ENCODE measurements at regions not wholly inside any gene's neighbourhood (a gene's known extent, or its start where the extent isn't known, plus 50 kb on each side); places are given as distances from the start of the nearest gene placed in this dataset.

GRCh38 chr2:104240984-104241383 lies 612.9 kb upstream of the POU3F3 start:
- no peak for DNase-seq (ENCODE audit: low spot score)
- Histone ChIP-seq H3K4me3 (no peak overlapping the region), H3K27ac (no peak overlapping the region), H3K4me1 (no peaks in the 10 kb centered on the region), H3K9me3 (peaks cover 0 to 44% of the 10 kb centered on the region in 2 donors), H3K27me3 (no peaks in the 10 kb centered on the region), H3K36me3 (no peaks in the 10 kb centered on the region)
- TF ChIP-seq CTCF (IDR thresholded peaks at IDR 0.05) = no peak

GRCh38 chr2:104249629-104250028 lies 604.3 kb upstream of the POU3F3 start:
- no peak for TF ChIP-seq CTCF (IDR thresholded peaks at IDR 0.05)
- Histone ChIP-seq H3K27ac (no peak overlapping the region), H3K4me1 (no peaks in the 10 kb centered on the region), H3K4me3 (no peak overlapping the region), H3K9me3 (peaks cover 0 to 9% of the 10 kb centered on the region in 2 donors), H3K36me3 (no peaks in the 10 kb centered on the region), H3K27me3 (no peaks in the 10 kb centered on the region)
- DNase-seq (ENCODE audit: low spot score) = no peak

GRCh38 chr2:104250635-104251034 lies 603.3 kb upstream of the POU3F3 start:
- Histone ChIP-seq H3K9me3 (peaks cover 0 to 6% of the 10 kb centered on the region in 2 donors), H3K27me3 (no peaks in the 10 kb centered on the region), H3K36me3 (no peaks in the 10 kb centered on the region), H3K27ac (no peak overlapping the region), H3K4me1 (no peaks in the 10 kb centered on the region), H3K4me3 (no peak overlapping the region)
- DNase-seq (ENCODE audit: low spot score) = no peak
- no peak for TF ChIP-seq CTCF (IDR thresholded peaks at IDR 0.05)

GRCh38 chr2:104254017-104254416 lies 599.9 kb upstream of the POU3F3 start:
- DNase-seq (ENCODE audit: low spot score) = no peak
- TF ChIP-seq CTCF (IDR thresholded peaks at IDR 0.05) = no peak
- no peak overlapping the region for H3K27ac ChIP-seq
- H3K9me3 ChIP-seq = peaks cover 0 to 20% of the 10 kb centered on the region in 2 donors
- no peaks in the 10 kb centered on the region for H3K27me3 ChIP-seq
- no peaks in the 10 kb centered on the region for H3K4me1 ChIP-seq
- H3K4me3 ChIP-seq = no peak overlapping the region
- no peaks in the 10 kb centered on the region for H3K36me3 ChIP-seq

- no peak for TF ChIP-seq CTCF (IDR thresholded peaks at IDR 0.05)
- Histone ChIP-seq H3K27me3 (peaks cover 0 to 6% of the 10 kb centered on the region in 2 donors), H3K4me3 (no peak overlapping the region), H3K9me3 (peaks cover 6 to 63% of the 10 kb centered on the region in 2 donors), H3K27ac (no peak overlapping the region), H3K4me1 (no peaks in the 10 kb centered on the region), H3K36me3 (no peaks in the 10 kb centered on the region)
- no peak for DNase-seq (ENCODE audit: low spot score)
Measured at GRCh38 chr2:104262714-104263113, 591.2 kb upstream of the POU3F3 start.

GRCh38 chr2:104279646-104280045 lies 574.3 kb upstream of the POU3F3 start:
- TF ChIP-seq CTCF (IDR thresholded peaks at IDR 0.05) = no peak
- H3K36me3 ChIP-seq = no peaks in the 10 kb centered on the region
- no peak overlapping the region for H3K27ac ChIP-seq
- H3K4me3 ChIP-seq = no peak overlapping the region
- H3K4me1 ChIP-seq = no peaks in the 10 kb centered on the region
- no peak for DNase-seq (ENCODE audit: low spot score)
- H3K27me3 ChIP-seq = no peaks in the 10 kb centered on the region
- no peaks in the 10 kb centered on the region for H3K9me3 ChIP-seq
